ENCODE measurements at regions not wholly inside any gene's neighbourhood (a gene's known extent, or its start where the extent isn't known, plus 50 kb on each side); places are given as distances from the start of the nearest gene placed in this dataset.

DNA sequence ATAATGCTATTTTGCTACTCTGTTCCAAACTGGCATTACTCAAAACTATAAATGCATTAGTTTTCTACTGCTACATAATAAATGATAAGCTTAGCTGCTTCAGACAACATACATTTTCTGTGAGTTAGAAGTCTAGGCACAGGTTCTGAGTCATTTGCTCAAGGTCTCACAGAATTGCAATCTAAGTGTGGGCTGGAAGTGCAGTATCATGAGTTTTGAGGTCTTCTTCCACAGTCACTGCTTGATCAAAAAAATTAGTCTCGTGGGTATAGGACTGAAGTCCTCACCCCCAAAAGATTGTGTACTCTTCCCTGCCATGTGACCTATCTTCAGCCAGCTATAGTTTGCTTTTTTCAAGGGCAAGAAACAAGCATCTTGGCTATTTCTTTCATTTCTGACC lies 676.9 kb downstream of the ADCYAP1 start:
- TF ChIP-seq, protein P1, sequence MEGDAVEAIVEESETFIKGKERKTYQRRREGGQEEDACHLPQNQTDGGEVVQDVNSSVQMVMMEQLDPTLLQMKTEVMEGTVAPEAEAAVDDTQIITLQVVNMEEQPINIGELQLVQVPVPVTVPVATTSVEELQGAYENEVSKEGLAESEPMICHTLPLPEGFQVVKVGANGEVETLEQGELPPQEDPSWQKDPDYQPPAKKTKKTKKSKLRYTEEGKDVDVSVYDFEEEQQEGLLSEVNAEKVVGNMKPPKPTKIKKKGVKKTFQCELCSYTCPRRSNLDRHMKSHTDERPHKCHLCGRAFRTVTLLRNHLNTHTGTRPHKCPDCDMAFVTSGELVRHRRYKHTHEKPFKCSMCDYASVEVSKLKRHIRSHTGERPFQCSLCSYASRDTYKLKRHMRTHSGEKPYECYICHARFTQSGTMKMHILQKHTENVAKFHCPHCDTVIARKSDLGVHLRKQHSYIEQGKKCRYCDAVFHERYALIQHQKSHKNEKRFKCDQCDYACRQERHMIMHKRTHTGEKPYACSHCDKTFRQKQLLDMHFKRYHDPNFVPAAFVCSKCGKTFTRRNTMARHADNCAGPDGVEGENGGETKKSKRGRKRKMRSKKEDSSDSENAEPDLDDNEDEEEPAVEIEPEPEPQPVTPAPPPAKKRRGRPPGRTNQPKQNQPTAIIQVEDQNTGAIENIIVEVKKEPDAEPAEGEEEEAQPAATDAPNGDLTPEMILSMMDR (IDR thresholded peaks at IDR 0.05; ENCODE audit: low read depth, low read length): no peak
- TF ChIP-seq POLR2A (IDR thresholded peaks at IDR 0.05; ENCODE audit: extremely low read depth, insufficient read length): no peak
